ENCODE measurements at regions not wholly inside any gene's neighbourhood (a gene's known extent, or its start where the extent isn't known, plus 50 kb on each side); places are given as distances from the start of the nearest gene placed in this dataset.

DNA sequence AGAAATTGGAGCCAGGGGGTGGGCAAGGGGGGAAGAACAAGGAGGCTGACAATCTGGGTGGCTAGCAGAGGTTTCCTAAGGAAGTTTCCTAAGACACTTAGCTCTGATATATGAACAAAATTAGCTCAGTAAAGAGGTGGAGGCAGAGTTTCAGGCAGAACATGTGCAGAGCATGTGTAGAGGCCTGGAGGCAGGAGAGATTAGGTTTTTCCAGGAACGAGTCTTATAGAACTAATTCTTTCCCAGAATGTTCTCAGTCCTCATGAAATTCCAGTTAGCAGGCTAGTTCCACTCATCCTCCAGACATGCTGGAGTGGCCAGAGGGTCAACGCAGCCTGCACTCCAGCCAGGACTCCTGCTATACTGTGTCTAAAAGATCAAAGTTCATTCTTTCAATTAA, 184.7 kb downstream of the LACC1 start:
- H3K4me1 ChIP-seq (ENCODE audit: control insufficient read depth, insufficient read depth, low read length) = no peaks in the 10 kb centered on the region
- POLR2A ChIA-PET = no interaction called here
- no peak overlapping the region for H3K4me3 ChIP-seq (ENCODE audit: low read depth, low read length)
- no peaks in the 10 kb centered on the region for H3K36me3 ChIP-seq (ENCODE audit: control insufficient read depth in 2 of 2, insufficient read depth in 1 of 2, low read length in 2 of 2)
- no peak overlapping the region for H3K27ac ChIP-seq (ENCODE audit: extremely low read depth, low read depth, low read length)
- CTCF ChIA-PET = no interaction called here
- TF ChIP-seq, protein P1, sequence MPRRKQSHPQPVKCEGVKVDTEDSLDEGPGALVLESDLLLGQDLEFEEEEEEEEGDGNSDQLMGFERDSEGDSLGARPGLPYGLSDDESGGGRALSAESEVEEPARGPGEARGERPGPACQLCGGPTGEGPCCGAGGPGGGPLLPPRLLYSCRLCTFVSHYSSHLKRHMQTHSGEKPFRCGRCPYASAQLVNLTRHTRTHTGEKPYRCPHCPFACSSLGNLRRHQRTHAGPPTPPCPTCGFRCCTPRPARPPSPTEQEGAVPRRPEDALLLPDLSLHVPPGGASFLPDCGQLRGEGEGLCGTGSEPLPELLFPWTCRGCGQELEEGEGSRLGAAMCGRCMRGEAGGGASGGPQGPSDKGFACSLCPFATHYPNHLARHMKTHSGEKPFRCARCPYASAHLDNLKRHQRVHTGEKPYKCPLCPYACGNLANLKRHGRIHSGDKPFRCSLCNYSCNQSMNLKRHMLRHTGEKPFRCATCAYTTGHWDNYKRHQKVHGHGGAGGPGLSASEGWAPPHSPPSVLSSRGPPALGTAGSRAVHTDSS (tag by site-specific recombination; IDR thresholded peaks at IDR 0.05) = no peak
- TF ChIP-seq ZBTB20 (tag by site-specific recombination; IDR thresholded peaks at IDR 0.05) = no peak
- no peak for TF ChIP-seq ZNF366 (tag by site-specific recombination; conservative IDR thresholded peaks at IDR 0.05)
- no peak for TF ChIP-seq ZNF521 (tag by site-specific recombination; IDR thresholded peaks at IDR 0.05)
- TF ChIP-seq SP2 (tag by site-specific recombination; IDR thresholded peaks at IDR 0.05) = no peak
- TF ChIP-seq ZNF239 (tag by site-specific recombination; IDR thresholded peaks at IDR 0.05) = no peak
- TF ChIP-seq, protein P2, sequence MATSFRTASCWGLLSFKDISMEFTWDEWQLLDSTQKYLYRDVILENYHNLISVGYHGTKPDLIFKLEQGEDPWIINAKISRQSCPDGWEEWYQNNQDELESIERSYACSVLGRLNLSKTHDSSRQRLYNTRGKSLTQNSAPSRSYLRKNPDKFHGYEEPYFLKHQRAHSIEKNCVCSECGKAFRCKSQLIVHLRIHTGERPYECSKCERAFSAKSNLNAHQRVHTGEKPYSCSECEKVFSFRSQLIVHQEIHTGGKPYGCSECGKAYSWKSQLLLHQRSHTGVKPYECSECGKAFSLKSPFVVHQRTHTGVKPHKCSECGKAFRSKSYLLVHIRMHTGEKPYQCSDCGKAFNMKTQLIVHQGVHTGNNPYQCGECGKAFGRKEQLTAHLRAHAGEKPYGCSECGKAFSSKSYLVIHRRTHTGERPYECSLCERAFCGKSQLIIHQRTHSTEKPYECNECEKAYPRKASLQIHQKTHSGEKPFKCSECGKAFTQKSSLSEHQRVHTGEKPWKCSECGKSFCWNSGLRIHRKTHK (tag by site-specific recombination; IDR thresholded peaks at IDR 0.05) = no peak
- TF ChIP-seq MZF1 (tag by site-specific recombination; IDR thresholded peaks at IDR 0.05; ENCODE audit: borderline replicate concordance) = no peak
- no peak for TF ChIP-seq ZNF223 (tag by site-specific recombination; IDR thresholded peaks at IDR 0.05)
- no peak for TF ChIP-seq ZNF138 (tag by site-specific recombination; IDR thresholded peaks at IDR 0.05; ENCODE audit: borderline replicate concordance)
- no peak for TF ChIP-seq ZBTB48 (tag by site-specific recombination; IDR thresholded peaks at IDR 0.05)
- TF ChIP-seq, protein P3, sequence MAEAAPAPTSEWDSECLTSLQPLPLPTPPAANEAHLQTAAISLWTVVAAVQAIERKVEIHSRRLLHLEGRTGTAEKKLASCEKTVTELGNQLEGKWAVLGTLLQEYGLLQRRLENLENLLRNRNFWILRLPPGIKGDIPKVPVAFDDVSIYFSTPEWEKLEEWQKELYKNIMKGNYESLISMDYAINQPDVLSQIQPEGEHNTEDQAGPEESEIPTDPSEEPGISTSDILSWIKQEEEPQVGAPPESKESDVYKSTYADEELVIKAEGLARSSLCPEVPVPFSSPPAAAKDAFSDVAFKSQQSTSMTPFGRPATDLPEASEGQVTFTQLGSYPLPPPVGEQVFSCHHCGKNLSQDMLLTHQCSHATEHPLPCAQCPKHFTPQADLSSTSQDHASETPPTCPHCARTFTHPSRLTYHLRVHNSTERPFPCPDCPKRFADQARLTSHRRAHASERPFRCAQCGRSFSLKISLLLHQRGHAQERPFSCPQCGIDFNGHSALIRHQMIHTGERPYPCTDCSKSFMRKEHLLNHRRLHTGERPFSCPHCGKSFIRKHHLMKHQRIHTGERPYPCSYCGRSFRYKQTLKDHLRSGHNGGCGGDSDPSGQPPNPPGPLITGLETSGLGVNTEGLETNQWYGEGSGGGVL (tag by site-specific recombination; IDR thresholded peaks at IDR 0.05) = no peak
- no peak for TF ChIP-seq ZNF132 (tag by site-specific recombination; IDR thresholded peaks at IDR 0.05; ENCODE audit: borderline replicate concordance)
- TF ChIP-seq ZNF654 (tag by site-specific recombination; IDR thresholded peaks at IDR 0.05; ENCODE audit: low read depth) = no peak
- TF ChIP-seq GLIS1 (tag by site-specific recombination; IDR thresholded peaks at IDR 0.05) = no peak
- TF ChIP-seq, protein P4, sequence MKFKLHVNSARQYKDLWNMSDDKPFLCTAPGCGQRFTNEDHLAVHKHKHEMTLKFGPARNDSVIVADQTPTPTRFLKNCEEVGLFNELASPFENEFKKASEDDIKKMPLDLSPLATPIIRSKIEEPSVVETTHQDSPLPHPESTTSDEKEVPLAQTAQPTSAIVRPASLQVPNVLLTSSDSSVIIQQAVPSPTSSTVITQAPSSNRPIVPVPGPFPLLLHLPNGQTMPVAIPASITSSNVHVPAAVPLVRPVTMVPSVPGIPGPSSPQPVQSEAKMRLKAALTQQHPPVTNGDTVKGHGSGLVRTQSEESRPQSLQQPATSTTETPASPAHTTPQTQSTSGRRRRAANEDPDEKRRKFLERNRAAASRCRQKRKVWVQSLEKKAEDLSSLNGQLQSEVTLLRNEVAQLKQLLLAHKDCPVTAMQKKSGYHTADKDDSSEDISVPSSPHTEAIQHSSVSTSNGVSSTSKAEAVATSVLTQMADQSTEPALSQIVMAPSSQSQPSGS (tag by site-specific recombination; IDR thresholded peaks at IDR 0.05; ENCODE audit: low read depth) = no peak
- TF ChIP-seq ZNF416 (tag by site-specific recombination; IDR thresholded peaks at IDR 0.05) = no peak
- TF ChIP-seq ZSCAN30 (tag by site-specific recombination; IDR thresholded peaks at IDR 0.05) = no peak
- H3K9me3 ChIP-seq (ENCODE audit: control insufficient read depth, insufficient read depth, low read depth, low read length) = no peaks in the 10 kb centered on the region

DNA sequence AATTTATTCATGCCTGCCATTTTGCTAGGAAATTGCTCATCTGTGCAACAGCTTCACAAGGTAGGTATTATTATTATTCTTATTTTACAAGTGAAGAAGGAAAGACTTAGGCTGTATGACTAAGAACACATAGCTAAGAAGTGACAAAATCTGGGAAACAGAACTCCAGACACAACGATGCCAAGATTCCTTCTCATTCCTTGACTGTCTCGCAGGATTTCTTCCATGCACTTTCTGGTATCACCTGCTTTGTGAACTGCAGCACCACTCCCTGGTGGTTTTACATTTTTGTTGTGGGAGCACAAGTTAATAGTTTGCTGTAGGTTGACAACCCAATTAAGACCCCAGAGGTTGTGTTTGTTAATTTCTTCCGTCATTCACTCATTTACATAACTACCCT, 188.5 kb downstream of the LACC1 start:
- H3K4me1 ChIP-seq (ENCODE audit: control insufficient read depth, insufficient read depth, low read length) = no peaks in the 10 kb centered on the region
- H3K4me3 ChIP-seq (ENCODE audit: low read depth, low read length) = no peak overlapping the region
- no peaks in the 10 kb centered on the region; the same call in 1 of the 2 replicates for H3K9me3 ChIP-seq (ENCODE audit: control insufficient read depth, insufficient read depth, low read depth, low read length)
- TF ChIP-seq GFI1B (tag by site-specific recombination; IDR thresholded peaks at IDR 0.05) (no peak), ZFP41 (tag by site-specific recombination; IDR thresholded peaks at IDR 0.05; ENCODE audit: borderline replicate concordance) (no peak), YY2 (tag by site-specific recombination; IDR thresholded peaks at IDR 0.05) (no peak), ZNF335 (tag by site-specific recombination; conservative IDR thresholded peaks at IDR 0.05) (no peak), ZBTB48 (tag by site-specific recombination; IDR thresholded peaks at IDR 0.05) (no peak)
- H3K36me3 ChIP-seq (ENCODE audit: control insufficient read depth in 2 of 2, insufficient read depth in 1 of 2, low read length in 2 of 2) = no peaks in the 10 kb centered on the region
- ChIA-PET POLR2A (no interaction called here), CTCF (no interaction called here)
- H3K27ac ChIP-seq (ENCODE audit: extremely low read depth, low read depth, low read length) = no peak overlapping the region
